ENCODE measurements at regions not wholly inside any gene's neighbourhood (a gene's known extent, or its start where the extent isn't known, plus 50 kb on each side); places are given as distances from the start of the nearest gene placed in this dataset.
A peak's percentile ranks its signal among the peaks of the same experiment; 100 is the strongest.

- H3K4me3 ChIP-seq (ENCODE audit: low read depth in 1 of 3, low read length in 3 of 3), result no peak overlapping the region
- H3K27me3 ChIP-seq (ENCODE audit: control insufficient read depth in 4 of 4, insufficient read depth in 4 of 4, low read length in 3 of 4), result no peaks in the 10 kb centered on the region
- TF ChIP-seq FOXA2 (IDR thresholded peaks at IDR 0.05), result no peak
- peak; percentile 20 for TF ChIP-seq ATF3 (IDR thresholded peaks at IDR 0.05)
- TF ChIP-seq RXRA (IDR thresholded peaks at IDR 0.05), result no peak
- TF ChIP-seq FOXA1 (IDR thresholded peaks at IDR 0.05), result no peak
- TF ChIP-seq HNF4A (conservative IDR thresholded peaks at IDR 0.05), result peak; percentile 49 to 79
- peak in 1 of 2 donors; percentile 24 for TF ChIP-seq RAD21 (IDR thresholded peaks at IDR 0.05)
- no peak for TF ChIP-seq ZBTB33 (IDR thresholded peaks at IDR 0.05)
- TF ChIP-seq GABPA (IDR thresholded peaks at IDR 0.05 in 1 of 2, conservative IDR thresholded peaks at IDR 0.05 in 1 of 2), result no peak
- TF ChIP-seq JUND (IDR thresholded peaks at IDR 0.05), result no peak
- TF ChIP-seq HNF4G (IDR thresholded peaks at IDR 0.05), result peak; percentile 32
- no peak for TF ChIP-seq YY1 (IDR thresholded peaks at IDR 0.05)
- no peak for TF ChIP-seq CTCF (IDR thresholded peaks at IDR 0.05; ENCODE audit: low read depth, low read length, missing input control)
- TF ChIP-seq REST (IDR thresholded peaks at IDR 0.05), result no peak
- TF ChIP-seq EGR1 (IDR thresholded peaks at IDR 0.05; ENCODE audit: low read depth in 2 of 2), result no peak
- no peak for TF ChIP-seq MAX (IDR thresholded peaks at IDR 0.05)
- no peak for TF ChIP-seq TAF1 (conservative IDR thresholded peaks at IDR 0.05)
- TF ChIP-seq SP1 (IDR thresholded peaks at IDR 0.05), result no peak
- TF ChIP-seq NR2F2 (IDR thresholded peaks at IDR 0.05), result no peak
- no peak overlapping the region for H3K9ac ChIP-seq (ENCODE audit: low read depth in 1 of 2, low read length in 2 of 2)
- H3K4me1 ChIP-seq (ENCODE audit: control insufficient read depth in 4 of 4, insufficient read depth in 4 of 4, low read length in 3 of 4), result no peaks in the 10 kb centered on the region
- no peaks in the 10 kb centered on the region for H3K36me3 ChIP-seq (ENCODE audit: control insufficient read depth in 4 of 4, insufficient read depth in 3 of 4, low read depth in 1 of 4, low read length in 3 of 4)
- DNase-seq (ENCODE audit: low spot score), result no peak
- no peak overlapping the region for H3K27ac ChIP-seq (ENCODE audit: low read depth in 1 of 2, low read length in 2 of 2)
- no peaks in the 10 kb centered on the region for H3K9me3 ChIP-seq (ENCODE audit: control insufficient read depth in 4 of 4, low read length in 3 of 4)
- 52% methylated on average over 4 of the region's 4 CpGs for WGBS
These were observed 326.7 kb upstream of the TBL1XR1 start for GRCh38 chr3:177523872-177524438.
